Mucosa of descending colon (tissue), 3 donors: ENCODE measurements at regions not wholly inside any gene's neighbourhood (a gene's known extent, or its start where the extent isn't known, plus 50 kb on each side); places are given as distances from the start of the nearest gene placed in this dataset.

Source experiments
- ATAC-seq: fragments of 200-7000 bp; cut with Tn5 transposase; one replicate; pipeline ENCODE4 v1.9.1; 2020; ENCODE audit warnings: mild to moderate bottlenecking, moderate library complexity
- DNase-seq, 3 donors: peaks; one replicate each; pipeline ENCODE4 v3.0.0-alpha.2; 2020
- H3K36me3 ChIP-seq: fragments of 200-600 bp; one replicate; pipeline ENCODE4 v1.8.0; 2021; ENCODE audit warnings: low read depth, mild to moderate bottlenecking
- H3K4me1 ChIP-seq: fragments of 200-600 bp; one replicate; pipeline ENCODE4 v1.8.0; 2021; ENCODE audit warnings: low read depth, mild to moderate bottlenecking
- H3K4me3 ChIP-seq: fragments of 200-600 bp; one replicate; pipeline ENCODE4 v1.8.0; 2021; ENCODE audit warnings: mild to moderate bottlenecking
- H3K9me3 ChIP-seq: fragments of 200-600 bp; one replicate; pipeline ENCODE4 v1.8.0; 2021; ENCODE audit warnings: mild to moderate bottlenecking
- intact Hi-C, 2 donors: fragments of 100-400 bp; cut with DNase I in 1 of 2; cut with micrococcal nuclease in 1 of 2; formaldehyde crosslinking; loops; one replicate each; pipeline versions ENCODE4 v1.11.0 to v1.11.1; 2022; cut with DNase I, micrococcal nuclease
- TF ChIP-seq, protein P1 (sequence below): fragments of 200-600 bp; IDR thresholded peaks from one replicate; pipeline ENCODE4 v1.8.0; 2022; ENCODE audit warnings: antibody characterized with exemption, mild to moderate bottlenecking
- donor health status: DM: no; HTN: no; CAD: no; lungs with moderate emphysema.
- donor health status: DM: no; HTN: no; CAD: no.
- donor health status: DM: no; HTN: yes; CAD: no.

- no peak for DNase-seq
- intact Hi-C loops: no loop called here
- H3K9me3 ChIP-seq: no peaks in the 10 kb centered on the region
These were observed 484.3 kb downstream of the EPHA4 start for GRCh38 chr2:221087779-221088178.

GRCh38 chr2:221088506-221088905 is 483.6 kb downstream of the EPHA4 start:
- Histone ChIP-seq H3K9me3 (no peaks in the 10 kb centered on the region), H3K36me3 (no peaks in the 10 kb centered on the region), H3K4me1 (no peaks in the 10 kb centered on the region), H3K4me3 (no peak overlapping the region)
- TF ChIP-seq, protein P1, sequence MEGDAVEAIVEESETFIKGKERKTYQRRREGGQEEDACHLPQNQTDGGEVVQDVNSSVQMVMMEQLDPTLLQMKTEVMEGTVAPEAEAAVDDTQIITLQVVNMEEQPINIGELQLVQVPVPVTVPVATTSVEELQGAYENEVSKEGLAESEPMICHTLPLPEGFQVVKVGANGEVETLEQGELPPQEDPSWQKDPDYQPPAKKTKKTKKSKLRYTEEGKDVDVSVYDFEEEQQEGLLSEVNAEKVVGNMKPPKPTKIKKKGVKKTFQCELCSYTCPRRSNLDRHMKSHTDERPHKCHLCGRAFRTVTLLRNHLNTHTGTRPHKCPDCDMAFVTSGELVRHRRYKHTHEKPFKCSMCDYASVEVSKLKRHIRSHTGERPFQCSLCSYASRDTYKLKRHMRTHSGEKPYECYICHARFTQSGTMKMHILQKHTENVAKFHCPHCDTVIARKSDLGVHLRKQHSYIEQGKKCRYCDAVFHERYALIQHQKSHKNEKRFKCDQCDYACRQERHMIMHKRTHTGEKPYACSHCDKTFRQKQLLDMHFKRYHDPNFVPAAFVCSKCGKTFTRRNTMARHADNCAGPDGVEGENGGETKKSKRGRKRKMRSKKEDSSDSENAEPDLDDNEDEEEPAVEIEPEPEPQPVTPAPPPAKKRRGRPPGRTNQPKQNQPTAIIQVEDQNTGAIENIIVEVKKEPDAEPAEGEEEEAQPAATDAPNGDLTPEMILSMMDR: no peak
- ATAC-seq (no peak), DNase-seq (no peak)
- intact Hi-C loops: no loop called here

More at GRCh38 chr2:221087779-221088178, 484.3 kb downstream of the EPHA4 start:
- Histone ChIP-seq H3K4me3 (no peak overlapping the region), H3K36me3 (no peaks in the 10 kb centered on the region), H3K4me1 (no peaks in the 10 kb centered on the region)
- TF ChIP-seq, protein P1: no peak
- no peak for ATAC-seq

DNA sequence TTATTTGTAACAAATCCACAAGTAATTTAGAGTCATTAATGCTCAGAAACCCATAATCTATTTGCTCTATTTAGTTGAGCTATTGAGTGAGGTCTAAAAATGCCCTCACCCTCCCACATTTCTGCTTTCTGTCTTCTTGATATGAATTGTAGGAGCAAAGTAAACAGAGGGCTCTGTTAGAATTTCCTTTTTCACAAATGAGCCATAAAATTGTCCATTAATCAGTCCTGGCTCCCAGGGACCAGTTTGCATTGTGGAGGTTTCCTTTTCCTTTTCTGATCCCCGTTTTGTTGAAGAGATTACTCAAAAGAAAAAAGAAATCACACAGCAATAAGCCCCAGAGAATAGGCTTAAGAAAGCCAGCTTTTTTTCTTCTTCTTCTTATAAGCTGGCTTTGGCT is 476.7 kb downstream of the EPHA4 start:
- Histone ChIP-seq H3K36me3 (no peaks in the 10 kb centered on the region), H3K4me3 (no peak overlapping the region), H3K4me1 (no peaks in the 10 kb centered on the region), H3K9me3 (no peaks in the 10 kb centered on the region)
- TF ChIP-seq, protein P1: no peak
- ATAC-seq (no peak), DNase-seq (no peak)
- intact Hi-C loops: no loop called here

GRCh38 chr2:221096706-221097567 is 475.2 kb downstream of the EPHA4 start:
- TF ChIP-seq, protein P1: no peak
- Histone ChIP-seq H3K36me3 (no peaks in the 10 kb centered on the region), H3K4me3 (no peak overlapping the region), H3K9me3 (no peaks in the 10 kb centered on the region), H3K4me1 (no peaks in the 10 kb centered on the region)
- intact Hi-C loops: no loop called here
- DNase-seq (no peak), ATAC-seq (no peak)

GRCh38 chr2:221097568-221097915 is 474.6 kb downstream of the EPHA4 start:
- TF ChIP-seq, protein P1: no peak
- intact Hi-C loops: no loop called here
- Histone ChIP-seq H3K4me3 (no peak overlapping the region), H3K36me3 (no peaks in the 10 kb centered on the region), H3K9me3 (no peaks in the 10 kb centered on the region), H3K4me1 (no peaks in the 10 kb centered on the region)
- no peak for ATAC-seq
- DNase-seq: no peak
